Panc1 (cell line): ENCODE measurements at regions not wholly inside any gene's neighbourhood (a gene's known extent, or its start where the extent isn't known, plus 50 kb on each side); places are given as distances from the start of the nearest gene placed in this dataset.

ENCODE experiments used
- ATAC-seq: fragments of 200-7000 bp; cut with Tn5 transposase; 2 replicates; pipeline ENCODE4 v1.9.1; 2020; ENCODE audit warnings: mild to moderate bottlenecking, moderate library complexity
- BruUV-seq: library from RNA; stranded (reverse); fragments of 400-500 nt; replicated peaks from 2 replicates; lab custom pipeline; 2021; lab: Mats Ljungman, UMichigan
- CTCF ChIA-PET: fragments of 300-600 bp; sonication (Branson Sonifier 250); formaldehyde crosslinking; loops from one replicate; lab custom pipeline; 2022; ENCODE audit warnings: antibody characterized with exemption; lab: Charles Lee
- POLR2A ChIA-PET: fragments of 300-600 bp; sonication (Branson Sonifier 250); formaldehyde crosslinking; loops from one replicate; lab custom pipeline; 2022; ENCODE audit warnings: antibody characterized with exemption; lab: Charles Lee
- DNase-seq: peaks from one replicate; pipeline ENCODE4 v3.0.0-alpha.2; 2010; ENCODE audit warnings: low read depth, low spot score
- H3K27ac ChIP-seq: 2 replicates; pipeline ENCODE4 v1.5.1; 2011; ENCODE audit warnings: mild to moderate bottlenecking, low read length, inconsistent platforms
- H3K27me3 ChIP-seq: fragments of 200-500 bp; sonication (Bioruptor generic); 2 replicates; pipeline ENCODE4 v1.6.0; 2014; ENCODE audit warnings: low read length, inconsistent platforms; ENCODE audit not compliant: control insufficient read depth, insufficient read depth
- H3K36me3 ChIP-seq: fragments of 200-500 bp; sonication (Bioruptor generic); 2 replicates; pipeline ENCODE4 v1.5.1; 2014; ENCODE audit warnings: inconsistent platforms, mild to moderate bottlenecking, low read length, moderate library complexity; ENCODE audit not compliant: control insufficient read depth, insufficient read depth
- H3K4me1 ChIP-seq: 2 replicates; pipeline ENCODE4 v1.5.1; 2011; ENCODE audit warnings: inconsistent platforms, mild to moderate bottlenecking, low read length, moderate library complexity; ENCODE audit not compliant: control insufficient read depth, insufficient read depth
- H3K4me3 ChIP-seq, 2 experiments: 2 replicates each; pipeline ENCODE4 v1.5.1; 2011 to 2012; ENCODE audit warnings: low read depth in 2 of 2, low read length in 2 of 2, mild to moderate bottlenecking in 2 of 2, inconsistent platforms in 1 of 2, moderate library complexity in 1 of 2
- H3K9me3 ChIP-seq: fragments of 200-500 bp; sonication (Bioruptor generic); 2 replicates; pipeline ENCODE4 v1.5.1; 2014; ENCODE audit warnings: low read depth, mild to moderate bottlenecking, inconsistent platforms, low read length, moderate library complexity; ENCODE audit not compliant: control insufficient read depth, insufficient read depth
- POLR2AphosphoS5 ChIP-seq: IDR thresholded peaks from 2 replicates; pipeline ENCODE4 v1.6.1; 2012; ENCODE audit warnings: mild to moderate bottlenecking, low read depth, low read length, moderate library complexity
- SIN3A ChIP-seq: IDR thresholded peaks from 2 replicates; pipeline ENCODE4 v1.6.1; 2012; ENCODE audit warnings: low read depth, mild to moderate bottlenecking, low read length, moderate library complexity, borderline replicate concordance; ENCODE audit not compliant: insufficient read depth
- TCF7L2 ChIP-seq: IDR thresholded peaks from 2 replicates; pipeline ENCODE4 v1.6.1; 2011; ENCODE audit warnings: mild to moderate bottlenecking, low read depth, low read length, inconsistent platforms
- in situ Hi-C: cut with HindIII; loops from 2 replicates; pipeline ENCODE4 v1.10.0; 2016; ENCODE audit warnings: low sequenced_read_pairs, low pct_unique_long_range_greater_than_20kb
- intact Hi-C: fragments of 100-400 bp; cut with micrococcal nuclease; formaldehyde crosslinking; loops from one replicate; pipeline ENCODE4 v1.10.0; 2022; ENCODE audit not compliant: unreplicated experiment
- TF ChIP-seq, protein P1 (sequence below): fragments of 450-650 bp; IDR thresholded peaks from 2 replicates; pipeline ENCODE4 v1.5.1; 2017; ENCODE audit warnings: mild to moderate bottlenecking
- TF ChIP-seq, protein P2 (sequence below), 2 experiments: IDR thresholded peaks; 2 replicates each; pipeline ENCODE4 v1.6.1; 2011 to 2012; ENCODE audit warnings: low read depth in 2 of 2, control low read depth in 1 of 2, low read length in 1 of 2, mild to moderate bottlenecking in 1 of 2, moderate library complexity in 1 of 2; ENCODE audit not compliant: insufficient read depth in 1 of 2

DNA sequence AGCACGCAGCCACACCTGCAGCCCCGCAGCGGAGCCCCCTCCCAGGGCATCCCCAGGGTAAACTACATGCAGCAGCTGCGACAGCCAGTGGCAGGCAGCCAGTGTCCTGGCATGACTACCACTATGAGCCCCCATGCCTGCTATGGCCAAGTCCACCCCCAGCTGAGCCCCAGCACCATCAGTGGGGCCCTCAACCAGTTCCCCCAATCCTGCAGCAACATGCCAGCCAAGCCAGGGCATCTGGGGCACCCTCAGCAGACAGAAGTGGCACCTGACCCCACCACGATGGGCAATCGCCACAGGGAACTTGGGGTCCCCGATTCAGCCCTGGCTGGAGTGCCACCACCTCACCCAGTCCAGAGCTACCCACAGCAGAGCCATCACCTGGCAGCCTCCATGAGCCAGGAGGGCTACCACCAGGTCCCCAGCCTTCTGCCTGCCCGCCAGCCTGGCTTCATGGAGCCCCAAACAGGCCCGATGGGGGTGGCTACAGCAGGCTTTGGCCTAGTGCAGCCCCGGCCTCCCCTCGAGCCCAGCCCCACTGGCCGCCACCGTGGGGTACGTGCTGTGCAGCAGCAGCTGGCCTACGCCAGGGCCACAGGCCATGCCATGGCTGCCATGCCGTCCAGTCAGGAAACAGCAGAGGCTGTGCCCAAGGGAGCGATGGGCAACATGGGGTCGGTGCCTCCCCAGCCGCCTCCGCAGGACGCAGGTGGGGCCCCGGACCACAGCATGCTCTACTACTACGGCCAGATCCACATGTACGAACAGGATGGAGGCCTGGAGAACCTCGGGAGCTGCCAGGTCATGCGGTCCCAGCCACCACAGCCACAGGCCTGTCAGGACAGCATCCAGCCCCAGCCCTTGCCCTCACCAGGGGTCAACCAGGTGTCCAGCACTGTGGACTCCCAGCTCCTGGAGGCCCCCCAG is 254.1 kb downstream of the GLI2 start:
- POLR2A ChIA-PET = no interaction called here
- H3K27ac ChIP-seq = no peak overlapping the region
- intact Hi-C loops = no loop called here
- H3K4me3 ChIP-seq = no peak overlapping the region
- H3K27me3 ChIP-seq = no peaks in the 10 kb centered on the region
- H3K4me1 ChIP-seq = no peaks in the 10 kb centered on the region
- TF ChIP-seq TCF7L2 (no peak), POLR2AphosphoS5 (no peak), SIN3A (no peak)
- TF ChIP-seq, protein P1, sequence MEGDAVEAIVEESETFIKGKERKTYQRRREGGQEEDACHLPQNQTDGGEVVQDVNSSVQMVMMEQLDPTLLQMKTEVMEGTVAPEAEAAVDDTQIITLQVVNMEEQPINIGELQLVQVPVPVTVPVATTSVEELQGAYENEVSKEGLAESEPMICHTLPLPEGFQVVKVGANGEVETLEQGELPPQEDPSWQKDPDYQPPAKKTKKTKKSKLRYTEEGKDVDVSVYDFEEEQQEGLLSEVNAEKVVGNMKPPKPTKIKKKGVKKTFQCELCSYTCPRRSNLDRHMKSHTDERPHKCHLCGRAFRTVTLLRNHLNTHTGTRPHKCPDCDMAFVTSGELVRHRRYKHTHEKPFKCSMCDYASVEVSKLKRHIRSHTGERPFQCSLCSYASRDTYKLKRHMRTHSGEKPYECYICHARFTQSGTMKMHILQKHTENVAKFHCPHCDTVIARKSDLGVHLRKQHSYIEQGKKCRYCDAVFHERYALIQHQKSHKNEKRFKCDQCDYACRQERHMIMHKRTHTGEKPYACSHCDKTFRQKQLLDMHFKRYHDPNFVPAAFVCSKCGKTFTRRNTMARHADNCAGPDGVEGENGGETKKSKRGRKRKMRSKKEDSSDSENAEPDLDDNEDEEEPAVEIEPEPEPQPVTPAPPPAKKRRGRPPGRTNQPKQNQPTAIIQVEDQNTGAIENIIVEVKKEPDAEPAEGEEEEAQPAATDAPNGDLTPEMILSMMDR = no peak
- TF ChIP-seq, protein P2, sequence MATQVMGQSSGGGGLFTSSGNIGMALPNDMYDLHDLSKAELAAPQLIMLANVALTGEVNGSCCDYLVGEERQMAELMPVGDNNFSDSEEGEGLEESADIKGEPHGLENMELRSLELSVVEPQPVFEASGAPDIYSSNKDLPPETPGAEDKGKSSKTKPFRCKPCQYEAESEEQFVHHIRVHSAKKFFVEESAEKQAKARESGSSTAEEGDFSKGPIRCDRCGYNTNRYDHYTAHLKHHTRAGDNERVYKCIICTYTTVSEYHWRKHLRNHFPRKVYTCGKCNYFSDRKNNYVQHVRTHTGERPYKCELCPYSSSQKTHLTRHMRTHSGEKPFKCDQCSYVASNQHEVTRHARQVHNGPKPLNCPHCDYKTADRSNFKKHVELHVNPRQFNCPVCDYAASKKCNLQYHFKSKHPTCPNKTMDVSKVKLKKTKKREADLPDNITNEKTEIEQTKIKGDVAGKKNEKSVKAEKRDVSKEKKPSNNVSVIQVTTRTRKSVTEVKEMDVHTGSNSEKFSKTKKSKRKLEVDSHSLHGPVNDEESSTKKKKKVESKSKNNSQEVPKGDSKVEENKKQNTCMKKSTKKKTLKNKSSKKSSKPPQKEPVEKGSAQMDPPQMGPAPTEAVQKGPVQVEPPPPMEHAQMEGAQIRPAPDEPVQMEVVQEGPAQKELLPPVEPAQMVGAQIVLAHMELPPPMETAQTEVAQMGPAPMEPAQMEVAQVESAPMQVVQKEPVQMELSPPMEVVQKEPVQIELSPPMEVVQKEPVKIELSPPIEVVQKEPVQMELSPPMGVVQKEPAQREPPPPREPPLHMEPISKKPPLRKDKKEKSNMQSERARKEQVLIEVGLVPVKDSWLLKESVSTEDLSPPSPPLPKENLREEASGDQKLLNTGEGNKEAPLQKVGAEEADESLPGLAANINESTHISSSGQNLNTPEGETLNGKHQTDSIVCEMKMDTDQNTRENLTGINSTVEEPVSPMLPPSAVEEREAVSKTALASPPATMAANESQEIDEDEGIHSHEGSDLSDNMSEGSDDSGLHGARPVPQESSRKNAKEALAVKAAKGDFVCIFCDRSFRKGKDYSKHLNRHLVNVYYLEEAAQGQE (IDR thresholded peaks at IDR 0.05; ENCODE audit: insufficient read depth in 1 of 2, low read depth in 2 of 2, low read length in 1 of 2) = no peak
- in situ Hi-C loops = no loop called here
- ATAC-seq (no peak), DNase-seq (no peak)
- BruUV-seq = no TSS peak
- H3K36me3 ChIP-seq = no peaks in the 10 kb centered on the region
- CTCF ChIA-PET = no interaction called here
- H3K9me3 ChIP-seq = no peaks in the 10 kb centered on the region

DNA sequence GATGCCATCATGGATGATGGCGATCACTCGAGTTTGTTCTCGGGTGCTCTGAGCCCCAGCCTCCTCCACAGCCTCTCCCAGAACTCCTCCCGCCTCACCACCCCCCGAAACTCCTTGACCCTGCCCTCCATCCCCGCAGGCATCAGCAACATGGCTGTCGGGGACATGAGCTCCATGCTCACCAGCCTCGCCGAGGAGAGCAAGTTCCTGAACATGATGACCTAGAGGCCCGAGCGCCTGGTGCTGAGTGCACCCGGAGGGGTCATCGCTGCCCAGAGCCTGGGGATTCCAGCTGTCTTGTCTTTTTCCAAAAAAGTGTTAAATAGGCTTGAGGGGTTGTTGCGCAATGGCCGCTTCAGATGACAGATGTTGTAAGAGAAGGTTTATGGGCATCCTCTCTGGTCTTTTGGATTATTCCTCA is 254.8 kb downstream of the GLI2 start:
- CTCF ChIA-PET = no interaction called here
- in situ Hi-C loops (no loop called here), intact Hi-C loops (no loop called here)
- no TSS peak for BruUV-seq
- H3K4me3 ChIP-seq = no peak overlapping the region
- TF ChIP-seq SIN3A (no peak), TCF7L2 (no peak), POLR2AphosphoS5 (no peak)
- TF ChIP-seq, protein P1 = no peak
- TF ChIP-seq, protein P2 (IDR thresholded peaks at IDR 0.05; ENCODE audit: insufficient read depth in 1 of 2, low read depth in 2 of 2, low read length in 1 of 2) = no peak
- POLR2A ChIA-PET = interaction anchor here (0.5 kb wide), 1 partner anchor 646 kb away, joined by 3 read pairs; no protein-coding TSS in a partner anchor
- H3K36me3 ChIP-seq = no peaks in the 10 kb centered on the region
- ATAC-seq (no peak), DNase-seq (no peak)
- no peak overlapping the region for H3K27ac ChIP-seq
- H3K9me3 ChIP-seq = no peaks in the 10 kb centered on the region
- no peaks in the 10 kb centered on the region for H3K27me3 ChIP-seq
- no peaks in the 10 kb centered on the region for H3K4me1 ChIP-seq
